Upper lobe of left lung (tissue), 6 donors: ENCODE measurements at regions not wholly inside any gene's neighbourhood (a gene's known extent, or its start where the extent isn't known, plus 50 kb on each side); places are given as distances from the start of the nearest gene placed in this dataset.

Source experiments
- ATAC-seq, 2 donors: fragments of 200-7000 bp; cut with Tn5 transposase; one replicate each; pipeline ENCODE4 v1.9.1; 2022; ENCODE audit warnings: mild to moderate bottlenecking in 2 of 2, moderate library complexity in 2 of 2; ENCODE audit not compliant: low FRiP score in 2 of 2
- DNase-seq, 2 donors: peaks; one replicate each; pipeline ENCODE4 v3.0.0-alpha.2; 2019 to 2020
- H3K27ac ChIP-seq, 4 donors: fragments of 200-600 bp; sonication (generic); one replicate each; pipeline ENCODE4 v1.5.1; 2016 to 2019
- H3K27me3 ChIP-seq, 4 donors: fragments of 200-600 bp; sonication (generic); one replicate each; pipeline ENCODE4 v1.5.1; 2017 to 2019
- H3K36me3 ChIP-seq, 4 donors: fragments of 200-600 bp; sonication (generic); one replicate each; pipeline ENCODE4 v1.5.1; 2016 to 2019
- H3K4me1 ChIP-seq, 4 donors: fragments of 200-600 bp; sonication (generic); one replicate each; pipeline ENCODE4 v1.5.1; 2018 to 2019
- H3K4me3 ChIP-seq, 4 donors: fragments of 200-600 bp; sonication (generic); one replicate each; pipeline ENCODE4 v1.5.1; 2017 to 2019; ENCODE audit warnings: mild to moderate bottlenecking in 2 of 4, moderate library complexity in 1 of 4
- H3K9me3 ChIP-seq, 4 donors: fragments of 200-600 bp; sonication (generic); one replicate each; pipeline ENCODE4 v1.5.1; 2018 to 2019
- CTCF ChIP-seq, 6 experiments: fragments of 450-650 bp in 4 of 6; fragments of 200-600 bp in 2 of 6; sonication (generic) in 2 of 6; IDR thresholded peaks; one replicate each; pipeline ENCODE4 v1.5.1; 2016 to 2019; ENCODE audit warnings: antibody characterized with exemption in 6 of 6
- EP300 ChIP-seq, 4 donors: sonication (generic); formaldehyde crosslinking; IDR thresholded peaks; one replicate each; pipeline ENCODE4 v1.5.1; 2017; ENCODE audit warnings: antibody characterized with exemption in 4 of 4, control low read depth in 2 of 4
- POLR2A ChIP-seq, 4 donors: fragments of 450-650 bp; IDR thresholded peaks; one replicate each; pipeline ENCODE4 v1.5.1; 2016 to 2017; ENCODE audit warnings: antibody characterized with exemption in 4 of 4, mild to moderate bottlenecking in 2 of 4
- POLR2AphosphoS5 ChIP-seq, 2 donors: sonication (generic); formaldehyde crosslinking; IDR thresholded peaks; one replicate each; pipeline ENCODE4 v1.5.1; 2017; ENCODE audit warnings: antibody characterized with exemption in 2 of 2
- WGBS, 2 donors: methylation state at CpG; one replicate each; pipeline ENCODE4 v1.1.5; 2017 to 2018; 5-methylcytosine and 5-hydroxymethylcytosine counted together
- donor health status: DM: no; HTN: no; CAD: no; lungs with moderate emphysema.
- donor health status: DM: no; HTN: yes; CAD: no; lungs with severe emphysema.

GRCh38 chr14:87643005-87643404 lies 350.0 kb downstream of the GALC start:
- no peaks in the 10 kb centered on the region for H3K27me3 ChIP-seq
- no peaks in the 10 kb centered on the region for H3K9me3 ChIP-seq
- H3K4me3 ChIP-seq: no peak overlapping the region
- no peaks in the 10 kb centered on the region for H3K36me3 ChIP-seq
- TF ChIP-seq POLR2A (IDR thresholded peaks at IDR 0.05) (no peak), CTCF (IDR thresholded peaks at IDR 0.05) (no peak), POLR2AphosphoS5 (IDR thresholded peaks at IDR 0.05) (no peak), EP300 (IDR thresholded peaks at IDR 0.05) (no peak)
- DNase-seq: no peak
- ATAC-seq: peak in 1 of 2 donors; percentile 32
- WGBS, 2 donors: 41 to 42% methylated on average over 4 of the region's 4 CpGs
- H3K4me1 ChIP-seq: no peaks in the 10 kb centered on the region
- no peak overlapping the region for H3K27ac ChIP-seq

GRCh38 chr14:87640553-87640952 lies 352.4 kb downstream of the GALC start:
- Histone ChIP-seq H3K27me3 (no peaks in the 10 kb centered on the region), H3K36me3 (no peaks in the 10 kb centered on the region), H3K9me3 (no peaks in the 10 kb centered on the region), H3K4me1 (no peaks in the 10 kb centered on the region), H3K4me3 (no peak overlapping the region), H3K27ac (no peak overlapping the region)
- no peak for TF ChIP-seq POLR2AphosphoS5 (IDR thresholded peaks at IDR 0.05)
- no peak for TF ChIP-seq EP300 (IDR thresholded peaks at IDR 0.05)
- TF ChIP-seq POLR2A (IDR thresholded peaks at IDR 0.05): no peak
- no peak for TF ChIP-seq CTCF (IDR thresholded peaks at IDR 0.05)
- DNase-seq: no peak
- no peak for ATAC-seq

- DNase-seq (no peak), ATAC-seq (peak in 1 of 2 donors; percentile 36)
- H3K36me3 ChIP-seq: no peaks in the 10 kb centered on the region
- TF ChIP-seq CTCF (IDR thresholded peaks at IDR 0.05) (no peak), EP300 (IDR thresholded peaks at IDR 0.05) (no peak), POLR2A (IDR thresholded peaks at IDR 0.05) (no peak), POLR2AphosphoS5 (IDR thresholded peaks at IDR 0.05) (no peak)
- 63 to 75% methylated on average over 3 of the region's 3 CpGs for WGBS, 2 donors
- no peaks in the 10 kb centered on the region for H3K27me3 ChIP-seq
- no peaks in the 10 kb centered on the region for H3K4me1 ChIP-seq
- no peak overlapping the region for H3K27ac ChIP-seq
- H3K9me3 ChIP-seq: no peaks in the 10 kb centered on the region
- no peak overlapping the region for H3K4me3 ChIP-seq
These were observed 354.8 kb downstream of the GALC start for GRCh38 chr14:87638196-87638595.

- TF ChIP-seq POLR2A (IDR thresholded peaks at IDR 0.05) (no peak), EP300 (IDR thresholded peaks at IDR 0.05) (no peak), POLR2AphosphoS5 (IDR thresholded peaks at IDR 0.05) (no peak), CTCF (IDR thresholded peaks at IDR 0.05) (no peak)
- DNase-seq: no peak
- WGBS, 2 donors: 61 to 72% methylated on average over 3 of the region's 3 CpGs
- Histone ChIP-seq H3K4me1 (no peaks in the 10 kb centered on the region), H3K36me3 (no peaks in the 10 kb centered on the region), H3K27me3 (no peaks in the 10 kb centered on the region), H3K4me3 (no peak overlapping the region), H3K27ac (no peak overlapping the region), H3K9me3 (no peaks in the 10 kb centered on the region)
- no peak for ATAC-seq
These were observed 357.5 kb downstream of the GALC start for GRCh38 chr14:87635442-87635841.

DNA sequence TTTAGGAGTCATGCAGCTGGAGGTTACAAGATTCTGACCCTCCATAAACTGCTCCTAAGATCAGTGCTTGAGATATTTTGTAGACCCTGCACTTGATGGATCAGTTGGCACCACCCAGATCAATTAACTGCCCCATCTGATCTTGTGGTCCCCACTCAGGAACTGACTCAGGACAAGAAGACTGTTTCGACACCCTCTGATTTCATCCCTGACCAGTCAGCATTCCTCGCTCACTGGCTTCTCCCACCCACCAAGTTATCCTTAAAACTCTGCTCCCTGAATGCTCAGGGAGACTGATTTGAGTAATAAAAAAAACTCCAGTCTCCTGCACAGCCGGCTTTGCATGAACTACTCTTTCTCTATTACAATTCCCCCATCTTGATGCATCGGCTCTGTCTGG lies 360.2 kb downstream of the GALC start:
- 94% methylated on average over 4 of the region's 4 CpGs for WGBS, 2 donors
- TF ChIP-seq EP300 (IDR thresholded peaks at IDR 0.05) (no peak), POLR2AphosphoS5 (IDR thresholded peaks at IDR 0.05) (no peak), POLR2A (IDR thresholded peaks at IDR 0.05) (no peak), CTCF (IDR thresholded peaks at IDR 0.05) (no peak)
- ATAC-seq: no peak
- Histone ChIP-seq H3K27ac (no peak overlapping the region), H3K36me3 (no peaks in the 10 kb centered on the region), H3K27me3 (no peaks in the 10 kb centered on the region), H3K4me1 (no peaks in the 10 kb centered on the region), H3K4me3 (no peak overlapping the region), H3K9me3 (no peaks in the 10 kb centered on the region)
- DNase-seq: no peak
